ENCODE measurements at regions not wholly inside any gene's neighbourhood (a gene's known extent, or its start where the extent isn't known, plus 50 kb on each side); places are given as distances from the start of the nearest gene placed in this dataset.

DNA sequence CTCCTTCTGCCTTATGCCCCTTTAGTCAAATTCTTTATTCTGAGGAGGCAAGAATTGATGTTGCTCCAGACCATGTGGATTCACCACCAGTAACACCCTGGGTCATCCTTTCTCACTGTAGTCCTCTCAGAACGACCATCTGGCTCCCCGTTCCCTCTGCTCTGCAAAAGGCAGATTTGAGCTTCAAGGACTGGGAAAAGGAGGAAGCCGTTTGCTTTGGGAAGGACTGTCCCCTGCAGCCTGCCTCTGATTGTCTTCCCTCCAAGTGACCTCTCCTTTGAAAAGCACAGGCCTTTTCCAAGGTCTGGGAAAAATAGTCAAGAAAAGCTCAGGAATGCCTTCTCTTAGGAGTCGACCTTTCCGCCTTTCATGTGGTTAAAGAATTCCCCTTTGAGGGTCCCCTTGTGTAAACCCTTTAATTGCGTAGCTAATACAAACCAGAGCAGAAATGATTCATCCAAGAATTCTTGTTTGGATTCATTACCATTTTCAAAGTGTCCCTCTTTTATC, 130.1 kb upstream of the COPS8 start:
- no peak for TF ChIP-seq YY1 (IDR thresholded peaks at IDR 0.05; ENCODE audit: insufficient read depth, insufficient read length)
- no peak for TF ChIP-seq ZNF274 (IDR thresholded peaks at IDR 0.05; ENCODE audit: low read depth, low read length)

Measured in NT2/D1 (cell line).